Stimulated activated effector memory CD8-positive, alpha-beta T cell treated with anti-CD3 and anti-CD28 coated beads, Interleukin-12 subunit alpha, Interleukin-12 subunit beta, amount 100 ng/mL, for 72 hours (primary cell): ENCODE measurements at regions not wholly inside any gene's neighbourhood (a gene's known extent, or its start where the extent isn't known, plus 50 kb on each side); places are given as distances from the start of the nearest gene placed in this dataset.

Source experiments
- ATAC-seq: fragments of 150-1000 bp; cut with Tn5 transposase; 2 replicates; pipeline ENCODE4 v1.10.0; 2021
- DNase-seq, 2 donors: peaks; one replicate each; pipeline ENCODE4 v3.0.0; 2021 to 2022; ENCODE audit warnings: low spot score in 2 of 2
- H3K27ac Mint-ChIP-seq: one replicate; pipeline ENCODE4 v1.8.0; 2022; ENCODE audit warnings: mild to moderate bottlenecking, mixed read lengths
- H3K36me3 Mint-ChIP-seq: one replicate; pipeline ENCODE4 v1.8.0; 2022; ENCODE audit warnings: mild to moderate bottlenecking, mixed read lengths
- H3K4me1 Mint-ChIP-seq: one replicate; pipeline ENCODE4 v1.8.0; 2022; ENCODE audit warnings: mixed read lengths
- H3K4me3 Mint-ChIP-seq: one replicate; pipeline ENCODE4 v1.8.0; 2022; ENCODE audit warnings: mild to moderate bottlenecking, mixed read lengths
- H3K9me3 Mint-ChIP-seq: one replicate; pipeline ENCODE4 v1.8.0; 2022; ENCODE audit warnings: mixed read lengths

DNA sequence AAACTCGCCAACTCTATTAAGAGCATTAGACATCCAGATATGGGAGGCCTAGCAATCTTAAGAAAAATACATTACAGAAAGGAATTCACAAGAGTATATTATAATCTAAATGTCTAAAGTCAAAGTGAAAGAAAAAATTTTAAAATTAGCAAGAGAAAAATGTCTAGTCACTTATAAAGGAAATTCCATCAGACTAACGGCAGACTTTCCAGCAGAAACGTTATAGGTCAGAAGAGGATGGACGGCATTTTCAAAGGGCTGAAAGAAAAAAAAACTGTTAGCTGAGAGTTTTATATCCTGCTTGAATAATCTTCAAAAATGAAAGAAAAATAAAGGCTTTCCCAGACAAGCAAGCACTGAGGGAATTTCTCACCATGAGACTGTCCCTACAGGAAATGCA lies 269.0 kb downstream of the HDGFL1 start:
- no peak overlapping the region for H3K4me3 Mint-ChIP-seq
- no peaks in the 10 kb centered on the region for H3K36me3 Mint-ChIP-seq
- no peak overlapping the region for H3K27ac Mint-ChIP-seq
- DNase-seq = no peak
- ATAC-seq = no peak
- H3K9me3 Mint-ChIP-seq = peaks cover 18% of the 10 kb centered on the region
- H3K4me1 Mint-ChIP-seq = no peaks in the 10 kb centered on the region

DNA sequence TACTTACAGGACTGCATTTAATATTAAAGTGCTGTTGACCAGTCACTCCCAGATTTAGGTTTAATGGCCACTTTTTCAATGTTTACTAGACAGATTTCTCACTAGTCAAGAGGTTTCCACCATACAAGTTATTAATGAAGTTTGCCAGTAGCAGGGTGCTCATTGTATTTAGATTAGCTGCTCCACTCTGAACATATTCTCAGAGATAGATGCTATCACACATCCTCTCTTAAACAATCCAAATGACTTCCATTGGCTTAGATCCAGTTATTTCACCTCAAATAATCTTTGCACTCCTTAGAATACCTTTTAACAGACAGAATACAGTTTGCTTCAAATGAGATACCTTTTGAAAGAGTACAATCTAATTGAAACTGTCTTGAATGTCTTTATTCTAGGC lies 276.1 kb downstream of the HDGFL1 start:
- Mint-ChIP-seq H3K4me1 (no peaks in the 10 kb centered on the region), H3K27ac (no peak overlapping the region), H3K9me3 (peaks cover 7% of the 10 kb centered on the region), H3K36me3 (no peaks in the 10 kb centered on the region), H3K4me3 (no peak overlapping the region)
- DNase-seq (no peak), ATAC-seq (no peak)

DNA sequence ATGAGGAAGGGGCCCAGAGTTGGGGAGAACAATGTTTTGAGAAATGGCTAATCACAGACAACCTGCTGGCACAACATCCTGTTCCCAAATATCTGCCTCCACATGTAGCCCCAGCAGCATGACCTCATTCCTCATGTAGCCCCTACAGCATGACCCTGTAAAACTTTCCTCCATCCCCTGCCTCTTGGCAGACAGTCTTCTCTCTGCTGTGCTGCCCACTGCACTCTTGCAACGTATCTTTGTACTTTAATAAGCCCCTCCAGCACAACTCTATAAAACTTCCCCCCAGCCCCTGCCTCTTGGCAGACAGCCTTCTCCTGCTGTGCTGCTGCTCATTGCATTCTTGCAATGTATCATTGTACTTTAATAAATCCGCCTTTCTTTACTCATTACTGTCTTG lies 278.8 kb downstream of the HDGFL1 start:
- Mint-ChIP-seq H3K27ac (no peak overlapping the region), H3K4me1 (no peaks in the 10 kb centered on the region), H3K9me3 (peaks cover 7% of the 10 kb centered on the region), H3K4me3 (no peak overlapping the region), H3K36me3 (no peaks in the 10 kb centered on the region)
- ATAC-seq = no peak
- DNase-seq = no peak

DNA sequence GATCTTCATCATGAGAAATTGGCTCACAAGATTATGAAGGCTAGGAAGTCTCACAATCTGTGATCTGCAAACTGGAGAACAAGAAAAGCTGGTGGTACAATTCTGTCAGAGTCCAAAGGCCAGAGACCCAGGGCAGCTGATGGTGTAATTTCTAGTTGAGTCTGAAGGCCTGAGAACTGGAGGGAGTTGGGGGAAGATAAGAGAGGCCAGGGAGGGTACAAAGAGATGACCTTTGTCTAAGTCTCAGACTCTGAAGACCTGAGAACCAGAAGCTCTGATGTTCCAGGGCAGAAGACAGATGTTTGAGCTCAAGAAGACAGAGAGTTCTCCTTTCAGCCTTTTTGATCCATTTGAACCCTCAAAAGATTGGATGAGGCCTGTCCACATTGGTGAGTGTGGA lies 280.6 kb downstream of the HDGFL1 start:
- DNase-seq (no peak), ATAC-seq (no peak)
- Mint-ChIP-seq H3K27ac (no peak overlapping the region), H3K36me3 (no peaks in the 10 kb centered on the region), H3K4me1 (no peaks in the 10 kb centered on the region), H3K9me3 (peaks cover 12% of the 10 kb centered on the region), H3K4me3 (no peak overlapping the region)

- Mint-ChIP-seq H3K36me3 (no peaks in the 10 kb centered on the region), H3K27ac (no peak overlapping the region), H3K4me3 (no peak overlapping the region), H3K9me3 (peaks cover 15% of the 10 kb centered on the region), H3K4me1 (no peaks in the 10 kb centered on the region)
- DNase-seq = no peak
- no peak for ATAC-seq
These were observed 282.7 kb downstream of the HDGFL1 start for GRCh38 chr6:22852101-22852500.

- Mint-ChIP-seq H3K27ac (no peak overlapping the region), H3K4me1 (no peaks in the 10 kb centered on the region), H3K9me3 (peaks cover 10% of the 10 kb centered on the region), H3K4me3 (no peak overlapping the region), H3K36me3 (no peaks in the 10 kb centered on the region)
- ATAC-seq (no peak), DNase-seq (no peak)
These were observed 304.3 kb downstream of the HDGFL1 start for GRCh38 chr6:22873513-22874136.

DNA sequence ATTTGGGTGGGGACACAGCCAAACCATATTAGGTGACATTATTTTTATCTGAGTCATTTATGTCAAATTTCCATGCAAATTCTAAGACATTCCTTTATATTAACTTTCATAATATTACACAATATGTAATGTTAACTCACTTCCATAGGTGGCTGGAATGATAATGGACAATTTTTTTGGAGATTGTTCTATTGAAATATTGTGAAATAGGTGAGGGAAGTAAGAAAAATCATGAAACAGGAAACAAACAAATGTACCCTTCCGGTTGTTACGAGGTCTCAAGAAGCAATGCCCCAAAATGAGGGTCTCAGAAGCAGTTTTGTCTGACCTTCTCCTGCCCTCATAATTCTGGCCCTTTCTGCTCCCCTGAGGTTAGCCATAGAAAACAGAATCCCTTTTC lies 306.5 kb downstream of the HDGFL1 start:
- DNase-seq (no peak), ATAC-seq (no peak)
- Mint-ChIP-seq H3K4me1 (no peaks in the 10 kb centered on the region), H3K9me3 (peaks cover 6% of the 10 kb centered on the region), H3K36me3 (no peaks in the 10 kb centered on the region), H3K27ac (no peak overlapping the region), H3K4me3 (no peak overlapping the region)

DNA sequence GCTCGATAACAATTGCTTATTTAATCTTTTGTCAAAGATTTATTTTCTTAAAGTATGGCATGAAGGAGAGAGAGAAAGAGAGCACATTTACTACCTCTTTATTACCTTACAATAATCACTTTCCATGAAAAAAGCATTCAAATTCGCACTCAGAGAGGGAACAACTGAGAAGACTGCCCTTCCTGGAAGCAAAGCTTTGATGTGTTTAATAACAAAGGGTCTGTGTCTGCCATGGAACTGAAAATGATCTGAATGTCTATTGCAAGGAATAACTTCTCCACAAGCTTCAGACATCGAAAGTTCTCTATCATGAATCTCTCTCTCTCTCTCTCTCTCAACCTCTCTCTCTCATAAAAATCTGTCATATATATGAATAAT lies 308.9 kb downstream of the HDGFL1 start:
- Mint-ChIP-seq H3K4me3 (no peak overlapping the region), H3K9me3 (peaks cover 4% of the 10 kb centered on the region), H3K36me3 (no peaks in the 10 kb centered on the region), H3K4me1 (no peaks in the 10 kb centered on the region), H3K27ac (no peak overlapping the region)
- DNase-seq (no peak), ATAC-seq (no peak)

DNA sequence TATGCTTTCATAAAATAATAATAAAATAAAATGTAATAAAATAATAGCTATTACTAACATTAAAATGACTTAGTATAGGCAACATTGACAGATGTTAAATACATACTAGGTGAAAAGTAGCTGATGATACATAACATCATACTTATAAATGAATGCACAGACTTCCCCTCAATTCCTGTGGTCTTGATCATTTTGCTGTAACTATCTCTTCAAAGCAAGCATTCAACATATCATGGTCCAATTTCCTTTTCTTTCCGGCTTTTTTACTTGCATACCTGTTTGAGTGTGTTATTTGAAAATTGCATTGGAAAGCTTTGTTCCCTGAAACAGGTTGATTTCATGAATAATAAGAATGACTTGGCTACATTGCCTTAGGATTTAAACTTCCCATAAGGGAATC lies 309.3 kb downstream of the HDGFL1 start:
- DNase-seq = no peak
- Mint-ChIP-seq H3K9me3 (peaks cover 6% of the 10 kb centered on the region), H3K4me1 (no peaks in the 10 kb centered on the region), H3K4me3 (no peak overlapping the region), H3K27ac (no peak overlapping the region), H3K36me3 (no peaks in the 10 kb centered on the region)
- ATAC-seq = no peak

GRCh38 chr6:22880686-22881433 lies 311.5 kb downstream of the HDGFL1 start:
- no peak overlapping the region for H3K4me3 Mint-ChIP-seq
- no peak for ATAC-seq
- H3K9me3 Mint-ChIP-seq = peaks cover 12% of the 10 kb centered on the region
- H3K27ac Mint-ChIP-seq = no peak overlapping the region
- no peak for DNase-seq
- H3K36me3 Mint-ChIP-seq = no peaks in the 10 kb centered on the region
- H3K4me1 Mint-ChIP-seq = no peaks in the 10 kb centered on the region

DNA sequence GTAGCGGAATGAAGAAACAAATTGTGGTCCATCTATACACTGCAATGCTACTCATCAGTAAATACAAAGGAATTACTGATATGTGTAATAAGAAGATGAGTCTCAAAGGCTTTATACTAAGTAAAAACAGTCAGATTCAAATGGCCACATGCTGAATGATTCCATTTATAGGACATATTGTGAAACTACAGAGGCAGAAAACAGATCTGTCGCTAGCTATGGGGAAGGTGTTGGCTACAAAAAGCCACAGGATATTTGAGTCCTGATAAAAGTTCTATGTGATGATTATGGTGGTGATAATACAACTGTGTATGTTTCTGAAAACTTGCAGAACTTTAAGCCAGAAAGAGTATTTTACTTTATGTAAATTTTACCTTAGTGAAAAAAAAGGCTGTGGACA lies 313.2 kb downstream of the HDGFL1 start:
- DNase-seq = no peak
- Mint-ChIP-seq H3K4me3 (no peak overlapping the region), H3K36me3 (no peaks in the 10 kb centered on the region), H3K27ac (no peak overlapping the region), H3K9me3 (peaks cover 12% of the 10 kb centered on the region), H3K4me1 (no peaks in the 10 kb centered on the region)
- no peak for ATAC-seq

GRCh38 chr6:22883061-22883717 lies 313.8 kb downstream of the HDGFL1 start:
- Mint-ChIP-seq H3K4me1 (no peaks in the 10 kb centered on the region), H3K4me3 (no peak overlapping the region), H3K36me3 (no peaks in the 10 kb centered on the region), H3K27ac (no peak overlapping the region), H3K9me3 (peaks cover 10% of the 10 kb centered on the region)
- DNase-seq = no peak
- ATAC-seq = no peak

DNA sequence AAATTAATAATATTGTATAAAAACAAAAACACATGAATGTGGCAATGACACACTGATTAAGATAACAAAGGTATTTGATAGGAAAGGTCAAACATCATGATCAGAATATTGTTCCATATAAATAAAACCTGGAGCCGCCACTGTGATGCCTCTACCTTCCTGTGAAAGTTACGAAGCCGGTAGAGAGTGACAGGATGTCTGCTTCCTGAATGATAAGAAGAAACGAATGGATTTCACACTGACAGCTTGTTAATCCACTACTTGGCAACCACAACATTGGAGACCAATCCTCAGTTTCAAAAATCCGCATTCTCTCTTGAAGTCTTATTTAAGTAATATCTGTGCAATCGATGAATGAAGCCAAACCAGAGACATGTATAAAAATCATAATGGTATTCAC lies 315.1 kb downstream of the HDGFL1 start:
- DNase-seq (no peak), ATAC-seq (no peak)
- H3K27ac Mint-ChIP-seq = no peak overlapping the region
- peaks cover 10% of the 10 kb centered on the region for H3K9me3 Mint-ChIP-seq
- H3K4me3 Mint-ChIP-seq = no peak overlapping the region
- H3K36me3 Mint-ChIP-seq = no peaks in the 10 kb centered on the region
- no peaks in the 10 kb centered on the region for H3K4me1 Mint-ChIP-seq

- ATAC-seq = no peak
- H3K27ac Mint-ChIP-seq = no peak overlapping the region
- no peak overlapping the region for H3K4me3 Mint-ChIP-seq
- H3K9me3 Mint-ChIP-seq = peaks cover 10% of the 10 kb centered on the region
- no peak for DNase-seq
- H3K36me3 Mint-ChIP-seq = no peaks in the 10 kb centered on the region
- H3K4me1 Mint-ChIP-seq = no peaks in the 10 kb centered on the region
These were observed 317.6 kb downstream of the HDGFL1 start for GRCh38 chr6:22886650-22887581.

- H3K4me3 Mint-ChIP-seq = no peak overlapping the region
- ATAC-seq (no peak), DNase-seq (no peak)
- no peaks in the 10 kb centered on the region for H3K36me3 Mint-ChIP-seq
- peaks cover 8% of the 10 kb centered on the region for H3K9me3 Mint-ChIP-seq
- no peaks in the 10 kb centered on the region for H3K4me1 Mint-ChIP-seq
- no peak overlapping the region for H3K27ac Mint-ChIP-seq
These were observed 318.9 kb downstream of the HDGFL1 start for GRCh38 chr6:22888163-22888752.
